AG04450 (cell line): ENCODE measurements at regions not wholly inside any gene's neighbourhood (a gene's known extent, or its start where the extent isn't known, plus 50 kb on each side); places are given as distances from the start of the nearest gene placed in this dataset.

Source experiments
- CTCF ChIA-PET: fragments of 300-600, 350-600 bp; formaldehyde crosslinking; extraction: SDS; loops from one replicate; lab custom pipeline; 2022; ENCODE audit warnings: antibody characterized with exemption, inconsistent platforms; lab: Charles Lee
- POLR2A ChIA-PET: fragments of 350-600 bp; formaldehyde crosslinking; extraction: SDS; loops from one replicate; lab custom pipeline; 2021; ENCODE audit warnings: antibody characterized with exemption, inconsistent platforms; lab: Yijun Ruan, JAX
- DNase-seq: peaks from one replicate; pipeline ENCODE4 v3.0.0-alpha.2; 2011; ENCODE audit warnings: low read depth, low spot score
- H3K27ac ChIP-seq: one replicate; pipeline ENCODE4 v1.5.1; 2012; ENCODE audit warnings: low read depth, low read length, control low read depth
- H3K27me3 ChIP-seq: one replicate; pipeline ENCODE4 v1.6.0; 2012; ENCODE audit warnings: low read length; ENCODE audit not compliant: control insufficient read depth, insufficient read depth
- H3K4me3 ChIP-seq: 2 replicates; pipeline ENCODE4 v1.5.1; 2011; ENCODE audit warnings: mild to moderate bottlenecking, low read depth, low read length, control low read depth
- H3K9me3 ChIP-seq: 2 replicates; pipeline ENCODE4 v1.5.1; 2012; ENCODE audit warnings: low read length; ENCODE audit not compliant: control insufficient read depth, insufficient read depth
- CTCF ChIP-seq: IDR thresholded peaks from 2 replicates; pipeline ENCODE4 v1.5.1; 2011; ENCODE audit warnings: low read depth, low read length, control low read depth, inconsistent platforms

DNA sequence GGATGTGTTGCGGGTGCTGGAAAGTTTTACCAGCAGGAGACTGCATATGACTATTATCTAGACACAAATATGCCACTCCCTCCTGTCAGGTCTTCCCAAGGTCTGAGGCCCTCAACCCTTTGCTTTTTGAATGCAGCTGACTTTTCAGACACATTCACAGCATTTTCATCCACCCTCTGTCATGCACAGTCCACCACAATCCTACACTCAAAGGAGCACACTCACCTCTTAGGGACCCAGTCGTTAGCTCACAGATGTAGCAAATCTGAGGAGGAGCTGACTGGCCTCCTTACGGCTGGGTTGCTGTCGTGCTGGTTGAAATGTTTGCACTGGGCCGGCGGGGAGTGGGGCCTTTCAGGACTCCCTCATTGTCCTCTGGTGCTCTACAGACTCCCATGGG is 479.4 kb downstream of the IRS2 start:
- Histone ChIP-seq H3K9me3 (no peaks in the 10 kb centered on the region; the same call in 1 of the 2 replicates), H3K27ac (no peak overlapping the region), H3K4me3 (no peak overlapping the region), H3K27me3 (no peaks in the 10 kb centered on the region)
- no peak for TF ChIP-seq CTCF
- no peak for DNase-seq
- ChIA-PET POLR2A (no interaction called here), CTCF (no interaction called here)

- no peak for DNase-seq
- ChIA-PET CTCF (no interaction called here), POLR2A (no interaction called here)
Observed at GRCh38 chr13:109301726-109302125, 484.7 kb downstream of the IRS2 start.

GRCh38 chr13:109301276-109301675 is 485.1 kb downstream of the IRS2 start:
- POLR2A ChIA-PET: no interaction called here
- Histone ChIP-seq H3K9me3 (no peaks in the 10 kb centered on the region), H3K27ac (no peak overlapping the region), H3K27me3 (no peaks in the 10 kb centered on the region), H3K4me3 (no peak overlapping the region)
- TF ChIP-seq CTCF: no peak
- no peak for DNase-seq
- CTCF ChIA-PET: no interaction called here

More at GRCh38 chr13:109301726-109302125, 484.7 kb downstream of the IRS2 start:
- Histone ChIP-seq H3K27ac (no peak overlapping the region), H3K4me3 (no peak overlapping the region), H3K27me3 (no peaks in the 10 kb centered on the region), H3K9me3 (no peaks in the 10 kb centered on the region)
- TF ChIP-seq CTCF: no peak

DNA sequence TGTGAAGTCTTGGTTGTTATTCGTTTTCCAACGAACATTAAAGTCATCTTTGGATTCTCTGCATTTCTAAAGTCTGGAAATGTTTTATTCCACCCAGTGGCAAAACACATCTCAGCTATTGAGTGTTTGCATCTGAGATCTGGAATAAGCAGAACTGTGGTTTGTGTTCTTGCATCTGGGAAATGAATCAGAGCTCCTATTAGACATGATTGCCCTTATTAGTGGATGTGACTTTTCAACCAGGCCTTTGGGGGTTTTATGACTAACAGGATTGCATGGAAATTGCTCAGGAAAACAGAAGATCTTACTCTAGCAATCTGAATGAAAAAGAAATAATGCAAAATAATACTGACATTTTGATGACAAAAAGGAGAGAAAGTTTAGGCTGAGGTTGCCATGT is 488.8 kb downstream of the IRS2 start:
- CTCF ChIA-PET: no interaction called here
- TF ChIP-seq CTCF: no peak
- POLR2A ChIA-PET: interaction anchor here (0.5 to 0.8 kb wide), 2 partner anchors 10 to 23 kb away, joined by 3 to 4 read pairs; no protein-coding TSS in a partner anchor

GRCh38 chr13:109293166-109293565 is 493.2 kb downstream of the IRS2 start:
- CTCF ChIA-PET: no interaction called here
- H3K4me3 ChIP-seq: no peak overlapping the region
- peaks cover 11% of the 10 kb centered on the region; the same call in 1 of the 2 replicates for H3K9me3 ChIP-seq
- POLR2A ChIA-PET: no interaction called here
- no peak for DNase-seq
- H3K27ac ChIP-seq: no peak overlapping the region
- no peak for TF ChIP-seq CTCF
- no peaks in the 10 kb centered on the region for H3K27me3 ChIP-seq

More for the DNA sequence above, 488.8 kb downstream of the IRS2 start:
- Histone ChIP-seq H3K4me3 (no peak overlapping the region), H3K27me3 (no peaks in the 10 kb centered on the region), H3K9me3 (peaks cover 11% of the 10 kb centered on the region; the same call in 1 of the 2 replicates), H3K27ac (no peak overlapping the region)
- DNase-seq: peak; percentile 46
